GM10248 (cell line): ENCODE measurements at regions not wholly inside any gene's neighbourhood (a gene's known extent, or its start where the extent isn't known, plus 50 kb on each side); places are given as distances from the start of the nearest gene placed in this dataset.

Experiments
- CTCF ChIA-PET: fragments of 300-600 bp; sonication (Branson Sonifier 250); formaldehyde crosslinking; extraction: SDS; loops from one replicate; lab custom pipeline; 2021; ENCODE audit warnings: antibody characterized with exemption; lab: Yijun Ruan, JAX
- POLR2A ChIA-PET: fragments of 350-650 bp; sonication (Branson Sonifier 250); formaldehyde crosslinking; extraction: SDS; loops from one replicate; lab custom pipeline; 2020; ENCODE audit warnings: antibody characterized with exemption; lab: Yijun Ruan, JAX
- DNase-seq: peaks from one replicate; pipeline ENCODE4 v3.0.0; 2012; ENCODE audit errors: extremely low spot score
- CTCF ChIP-seq: IDR thresholded peaks from 2 replicates; pipeline ENCODE4 v1.5.1; 2012; ENCODE audit warnings: mild to moderate bottlenecking, low read depth; ENCODE audit errors: extremely low read depth, missing control alignments, control extremely low read depth

- ChIA-PET POLR2A (no interaction called here), CTCF (no interaction called here)
- no peak for TF ChIP-seq CTCF
- DNase-seq: no peak
Measured at GRCh38 chr2:23023722-23024121, 361.3 kb upstream of the KLHL29 start.

- no peak for TF ChIP-seq CTCF
- POLR2A ChIA-PET: no interaction called here
- CTCF ChIA-PET: no interaction called here
- DNase-seq: no peak
Measured at GRCh38 chr2:23026671-23027070, 358.3 kb upstream of the KLHL29 start.

- TF ChIP-seq CTCF: no peak
- CTCF ChIA-PET: no interaction called here
- DNase-seq: no peak
- POLR2A ChIA-PET: no interaction called here
Measured at GRCh38 chr2:23027396-23027795, 357.6 kb upstream of the KLHL29 start.

GRCh38 chr2:23028106-23028505, 356.9 kb upstream of the KLHL29 start:
- CTCF ChIA-PET: no interaction called here
- DNase-seq: no peak
- POLR2A ChIA-PET: no interaction called here

GRCh38 chr2:23029111-23029510, 355.9 kb upstream of the KLHL29 start:
- no peak for DNase-seq
- TF ChIP-seq CTCF: no peak
- CTCF ChIA-PET: no interaction called here
- POLR2A ChIA-PET: no interaction called here

More at GRCh38 chr2:23028106-23028505, 356.9 kb upstream of the KLHL29 start:
- TF ChIP-seq CTCF: no peak

- POLR2A ChIA-PET: no interaction called here
- TF ChIP-seq CTCF: no peak
- CTCF ChIA-PET: no interaction called here
- DNase-seq: no peak
Measured at GRCh38 chr2:23029951-23030350, 355.0 kb upstream of the KLHL29 start.

GRCh38 chr2:23034996-23035395, 350.0 kb upstream of the KLHL29 start:
- POLR2A ChIA-PET: no interaction called here
- CTCF ChIA-PET: interaction anchor here (1.3 kb wide), 1 partner anchor 9 kb away, joined by 4 read pairs; no protein-coding TSS in a partner anchor
- no peak for DNase-seq
- TF ChIP-seq CTCF: no peak
